RWPE1 (cell line): ENCODE measurements at regions not wholly inside any gene's neighbourhood (a gene's known extent, or its start where the extent isn't known, plus 50 kb on each side); places are given as distances from the start of the nearest gene placed in this dataset.

ENCODE experiments used
- CTCF ChIA-PET: fragments of 350-600 bp; sonication (Branson Sonifier 250); formaldehyde crosslinking; extraction: SDS; loops from one replicate; lab custom pipeline; 2021; lab: Yijun Ruan, JAX
- POLR2A ChIA-PET: fragments of 400-600 bp; formaldehyde crosslinking; extraction: SDS; loops from one replicate; lab custom pipeline; 2020; ENCODE audit warnings: antibody characterized with exemption; ENCODE audit not compliant: low non-redundant PET; lab: Yijun Ruan, JAX
- DNase-seq: peaks from one replicate; pipeline ENCODE4 v3.0.0; 2012; ENCODE audit warnings: low spot score
- H3K27ac ChIP-seq: fragments of 450-650 bp; 2 replicates; pipeline ENCODE4 v1.5.1; 2017
- CTCF ChIP-seq: fragments of 450-650 bp; conservative IDR thresholded peaks from 2 replicates; pipeline ENCODE4 v1.5.1; 2017; ENCODE audit warnings: low read depth, mild to moderate bottlenecking

GRCh38 chr2:220493871-220494525 lies 866.6 kb downstream of the SLC4A3 start:
- ChIA-PET POLR2A (no interaction called here), CTCF (interaction anchor here (0.6 kb wide), 1 partner anchor 197 kb away, joined by 4 read pairs; no protein-coding TSS in a partner anchor)
- no peak overlapping the region for H3K27ac ChIP-seq
- no peak for DNase-seq
- no peak for TF ChIP-seq CTCF

GRCh38 chr2:220496513-220496912 lies 869.1 kb downstream of the SLC4A3 start:
- DNase-seq, result no peak
- ChIA-PET CTCF (interaction anchor here (0.6 to 0.7 kb wide), 2 partner anchors 191 to 762 kb away, joined by 3 to 5 read pairs; no protein-coding TSS in a partner anchor), POLR2A (no interaction called here)
- no peak for TF ChIP-seq CTCF
- no peak overlapping the region for H3K27ac ChIP-seq

GRCh38 chr2:220499225-220499624 lies 871.8 kb downstream of the SLC4A3 start:
- H3K27ac ChIP-seq, result no peak overlapping the region
- ChIA-PET POLR2A (no interaction called here), CTCF (no interaction called here)
- no peak for TF ChIP-seq CTCF
- peak; percentile 34 for DNase-seq

GRCh38 chr2:220502539-220502938 lies 875.1 kb downstream of the SLC4A3 start:
- ChIA-PET CTCF (no interaction called here), POLR2A (no interaction called here)
- no peak overlapping the region for H3K27ac ChIP-seq
- DNase-seq, result no peak
- no peak for TF ChIP-seq CTCF

GRCh38 chr2:220503431-220503830 lies 876.0 kb downstream of the SLC4A3 start:
- TF ChIP-seq CTCF, result no peak
- CTCF ChIA-PET, result no interaction called here
- POLR2A ChIA-PET, result no interaction called here
- no peak overlapping the region for H3K27ac ChIP-seq
- no peak for DNase-seq

GRCh38 chr2:220504938-220505503 lies 877.6 kb downstream of the SLC4A3 start:
- no peak overlapping the region for H3K27ac ChIP-seq
- TF ChIP-seq CTCF, result no peak
- peak; percentile 46 for DNase-seq
- POLR2A ChIA-PET, result no interaction called here
- CTCF ChIA-PET, result interaction anchor here (0.5 kb wide), 1 partner anchor 1571 kb away, joined by 3 read pairs; no protein-coding TSS in a partner anchor
